ENCODE measurements at regions not wholly inside any gene's neighbourhood (a gene's known extent, or its start where the extent isn't known, plus 50 kb on each side); places are given as distances from the start of the nearest gene placed in this dataset.
"Not testable (repeated sequence)": the region's sequence is repeated elsewhere in the genome, so short reads cannot be mapped to it uniquely, and the experiment has no call there.

DNA sequence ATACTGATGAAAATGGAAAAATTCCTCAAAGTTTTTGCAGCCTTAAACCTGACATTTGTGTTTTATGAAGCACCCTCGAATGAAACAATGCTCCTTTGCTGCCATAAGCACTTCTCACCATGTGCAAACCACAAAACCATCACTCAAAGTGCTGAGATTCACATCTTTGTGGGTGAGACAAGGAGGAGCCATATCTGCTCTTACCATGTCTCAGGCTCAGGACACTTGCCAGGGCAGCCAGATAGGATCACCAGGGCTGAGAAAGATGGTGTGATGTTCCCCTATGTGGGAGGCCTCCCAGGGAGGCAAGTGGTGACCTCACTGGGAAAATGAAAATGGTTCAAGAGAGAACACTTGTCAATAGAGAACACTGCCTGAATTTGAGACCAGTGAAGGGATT lies 120.4 kb downstream of the CCDC34 start:
- DNase-seq (ENCODE audit: low read depth) = peak; percentile 52

DNA sequence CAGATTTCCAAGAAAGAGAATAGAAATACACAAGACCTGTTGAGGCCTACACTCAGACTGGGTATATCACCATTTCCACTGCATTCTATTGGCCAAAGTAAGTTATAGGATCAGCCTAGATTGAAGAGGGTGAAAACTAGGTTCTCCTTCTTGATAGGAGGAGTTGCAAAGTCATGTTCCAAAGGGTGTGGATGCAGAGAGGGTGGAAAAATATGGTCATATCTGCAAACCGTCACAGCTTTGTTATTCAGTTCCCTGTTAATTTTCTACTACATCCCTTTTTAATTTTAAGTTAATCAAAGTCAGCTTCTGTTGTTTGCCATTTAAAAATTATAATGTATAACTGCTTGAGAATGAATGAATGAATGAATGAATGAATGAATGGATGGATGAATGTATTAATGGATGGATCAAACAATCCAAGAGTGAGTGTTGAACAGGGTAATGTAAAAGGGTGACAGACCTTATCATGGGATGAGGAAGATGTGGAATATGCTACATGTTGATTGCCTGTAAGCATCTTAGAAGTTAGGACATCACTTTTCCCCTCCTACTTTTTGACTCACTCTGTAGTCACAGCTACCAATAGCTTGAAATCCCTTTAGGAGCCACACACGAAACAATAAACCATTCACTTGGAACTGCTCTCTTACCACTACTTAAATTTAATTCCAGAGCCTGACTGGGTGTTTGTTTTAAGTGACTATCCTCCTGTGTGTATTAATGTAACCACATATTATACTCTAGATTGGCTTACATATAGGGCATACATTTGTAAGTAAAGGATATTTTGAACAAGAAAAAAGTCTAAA lies 121.5 kb downstream of the CCDC34 start:
- DNase-seq (ENCODE audit: low read depth) = peak; percentile 95

- no peak for DNase-seq (ENCODE audit: low read depth)
These were observed 123.6 kb downstream of the CCDC34 start for GRCh38 chr11:27239305-27239942.

DNA sequence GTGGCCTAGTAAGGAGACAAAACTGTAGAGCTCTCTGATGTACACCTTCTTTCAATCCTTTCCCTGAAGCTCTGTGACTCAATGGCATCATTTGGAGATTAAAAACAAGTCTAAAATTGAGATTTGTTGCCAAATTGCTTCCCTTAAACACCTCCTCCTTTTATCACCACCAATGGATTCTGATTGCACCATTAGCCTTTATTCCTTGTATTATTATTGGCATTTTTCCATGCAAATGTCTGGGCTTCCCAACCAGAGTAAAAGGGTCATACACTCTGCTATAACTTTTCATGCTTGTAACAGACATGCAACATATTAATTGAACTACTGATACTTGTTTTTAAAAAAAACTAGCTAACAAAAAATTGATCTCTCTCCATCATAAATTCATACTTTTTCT lies 124.2 kb downstream of the CCDC34 start:
- no peak for DNase-seq (ENCODE audit: low read depth)

DNA sequence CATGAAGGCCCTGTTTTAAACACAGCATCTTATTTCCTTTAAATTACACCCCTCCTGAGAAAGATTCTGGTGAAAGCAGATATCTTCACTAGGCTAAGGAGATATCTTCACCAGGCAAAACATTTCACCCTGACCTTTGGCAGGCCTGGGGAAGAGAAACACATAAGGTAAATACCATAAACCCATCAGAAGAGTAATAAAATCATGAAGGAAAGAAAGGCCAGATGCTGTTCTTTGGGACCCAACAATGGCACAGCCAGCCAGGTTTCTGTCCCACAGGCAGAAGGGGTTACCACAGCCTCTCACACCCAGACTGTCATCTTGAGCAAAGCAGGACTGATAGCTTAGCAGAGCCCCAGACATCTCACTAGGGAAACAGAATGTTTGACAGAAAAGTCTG lies 125.4 kb downstream of the CCDC34 start:
- no peak for DNase-seq (ENCODE audit: low read depth)

- no peak for DNase-seq (ENCODE audit: low read depth)
These were observed 128.1 kb downstream of the CCDC34 start for GRCh38 chr11:27234961-27235360.

GRCh38 chr11:27234043-27234668 lies 128.9 kb downstream of the CCDC34 start:
- DNase-seq (ENCODE audit: low read depth) = peak; percentile 93

DNA sequence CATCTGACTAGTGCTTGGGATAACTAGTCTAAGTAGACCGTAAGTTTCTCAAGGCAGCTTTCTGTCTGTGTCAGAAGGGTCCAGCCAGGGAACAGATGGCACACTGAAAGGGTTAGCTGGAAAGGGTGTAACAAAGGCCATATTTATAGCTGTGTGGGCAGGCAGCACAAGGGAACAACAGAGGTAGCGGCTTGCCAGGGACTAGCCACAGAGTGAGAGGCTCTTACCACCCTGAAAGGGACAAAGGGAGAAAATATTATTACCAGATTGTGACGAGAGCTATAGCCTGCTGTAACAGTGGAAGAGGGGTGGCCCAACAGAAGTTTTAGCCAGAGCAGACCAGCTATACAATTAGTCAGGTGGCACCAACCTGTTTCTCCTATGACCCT lies 129.4 kb downstream of the CCDC34 start:
- no peak for DNase-seq (ENCODE audit: low read depth)

DNA sequence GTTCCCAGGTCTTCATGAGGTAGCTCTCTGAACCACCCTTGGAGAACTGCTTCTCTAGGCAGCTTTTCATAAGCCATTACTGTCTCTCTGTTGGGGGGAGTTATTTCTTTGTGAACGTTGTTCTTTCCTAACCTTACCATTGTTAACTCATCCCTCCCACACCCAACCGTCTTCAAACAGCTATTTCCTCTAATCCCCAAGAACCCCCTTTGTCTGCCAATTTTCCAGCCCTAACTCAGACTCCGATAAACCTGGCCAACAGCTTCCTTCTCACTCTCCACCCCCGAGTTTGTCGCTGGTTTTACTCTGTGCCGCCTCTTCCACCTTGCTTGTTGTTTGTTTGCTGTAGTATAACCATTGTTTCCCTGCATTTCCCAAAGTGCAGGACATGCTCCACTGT lies 131.5 kb downstream of the CCDC34 start:
- DNase-seq (ENCODE audit: low read depth) = no peak

DNA sequence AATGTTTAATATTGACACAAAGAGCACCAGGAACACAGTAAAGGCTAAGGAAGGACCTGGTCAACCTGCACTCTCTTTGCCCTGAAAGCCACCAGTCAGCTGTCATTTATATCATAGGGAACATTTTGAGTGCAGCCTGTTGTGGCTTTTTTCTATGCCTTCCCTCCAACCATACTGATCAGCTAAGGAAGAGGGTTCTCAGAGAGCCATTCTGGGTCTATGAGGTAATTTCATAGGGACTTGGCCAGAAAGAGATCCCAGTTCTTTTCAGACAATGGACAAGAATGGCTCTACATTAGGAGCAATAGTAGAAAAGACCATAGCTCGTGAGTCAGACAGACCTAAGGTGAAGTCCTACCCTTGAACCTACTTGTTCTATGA lies 132.8 kb downstream of the CCDC34 start:
- no peak for DNase-seq (ENCODE audit: low read depth)

GRCh38 chr11:27229511-27230191 lies 133.4 kb downstream of the CCDC34 start:
- no peak for DNase-seq (ENCODE audit: low read depth)

- DNase-seq (ENCODE audit: low read depth) = no peak
These were observed 134.1 kb downstream of the CCDC34 start for GRCh38 chr11:27228906-27229290.

- no peak for DNase-seq (ENCODE audit: low read depth)
These were observed 134.6 kb downstream of the CCDC34 start for GRCh38 chr11:27228232-27228905.

- DNase-seq (ENCODE audit: low read depth) = no peak
These were observed 135.3 kb downstream of the CCDC34 start for GRCh38 chr11:27227736-27228135.

DNA sequence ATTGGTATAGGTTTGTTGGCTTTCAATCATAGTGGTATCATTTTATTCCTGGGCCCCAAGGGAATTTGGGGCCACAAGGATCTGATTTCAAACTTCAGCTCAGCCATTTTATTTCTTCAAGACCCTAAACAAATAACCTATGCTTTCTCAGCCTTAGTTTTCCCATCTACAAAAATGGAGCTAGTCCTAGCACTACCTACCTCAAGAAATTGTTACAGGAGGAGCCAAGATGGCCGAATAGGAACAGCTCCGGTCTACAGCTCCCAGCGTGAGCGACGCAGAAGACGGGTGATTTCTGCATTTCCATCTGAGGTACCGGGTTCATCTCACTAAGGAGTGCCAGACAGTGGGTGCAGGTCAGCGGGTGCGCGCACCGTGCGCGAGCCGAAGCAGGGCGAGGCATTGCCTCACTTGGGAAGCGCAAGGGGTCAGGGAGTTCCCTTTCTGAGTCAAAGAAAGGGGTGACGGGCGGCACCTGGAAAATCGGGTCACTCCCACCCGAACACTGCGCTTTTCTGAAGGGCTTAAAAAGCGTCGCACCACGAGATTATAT lies 143.5 kb downstream of the CCDC34 start:
- not testable (repeated sequence) for DNase-seq (ENCODE audit: low read depth)

GRCh38 chr11:27218421-27219038 lies 144.5 kb downstream of the CCDC34 start:
- peak; percentile 81 for DNase-seq (ENCODE audit: low read depth)

DNA sequence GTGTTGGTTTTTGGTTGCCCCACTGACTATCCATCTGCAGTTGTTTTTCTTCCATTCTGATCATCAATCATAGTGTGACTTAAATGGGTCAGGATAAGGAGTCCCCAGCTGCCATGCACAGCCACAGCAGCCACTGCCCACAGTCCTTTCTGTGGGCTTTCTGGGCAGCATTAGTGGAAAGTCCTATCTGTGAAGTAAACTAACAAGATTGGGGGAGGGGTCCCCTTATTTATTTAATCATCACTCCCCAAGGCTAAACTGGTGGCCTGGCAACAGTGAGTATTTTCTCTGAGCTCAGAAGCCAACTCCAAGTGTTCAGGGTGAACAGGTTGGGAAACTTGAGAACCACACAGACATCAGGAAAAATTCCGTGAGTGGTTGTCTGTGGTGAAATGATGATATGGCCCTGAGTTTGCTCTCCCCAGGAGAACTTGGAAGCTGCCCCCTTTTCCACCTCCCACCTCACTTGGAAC lies 145.0 kb downstream of the CCDC34 start:
- peak; percentile 43 for DNase-seq (ENCODE audit: low read depth)

- no peak for DNase-seq (ENCODE audit: low read depth)
These were observed 145.5 kb downstream of the CCDC34 start for GRCh38 chr11:27217496-27217895.

GRCh38 chr11:27216270-27217149 lies 146.5 kb downstream of the CCDC34 start:
- no peak for DNase-seq (ENCODE audit: low read depth)

Data from HT1080 (cell line).